GM19239 (cell line): ENCODE measurements at regions not wholly inside any gene's neighbourhood (a gene's known extent, or its start where the extent isn't known, plus 50 kb on each side); places are given as distances from the start of the nearest gene placed in this dataset.

ENCODE experiments used
- DNase-seq: peaks from one replicate; pipeline ENCODE4 v3.0.0; 2011; ENCODE audit warnings: low spot score; ENCODE audit not compliant: insufficient read length
- FAIRE-seq: peaks from 2 replicates; lab custom pipeline; 2011; peaks lifted over from hg19 to GRCh38; lab: Jason Lieb, UNC

DNA sequence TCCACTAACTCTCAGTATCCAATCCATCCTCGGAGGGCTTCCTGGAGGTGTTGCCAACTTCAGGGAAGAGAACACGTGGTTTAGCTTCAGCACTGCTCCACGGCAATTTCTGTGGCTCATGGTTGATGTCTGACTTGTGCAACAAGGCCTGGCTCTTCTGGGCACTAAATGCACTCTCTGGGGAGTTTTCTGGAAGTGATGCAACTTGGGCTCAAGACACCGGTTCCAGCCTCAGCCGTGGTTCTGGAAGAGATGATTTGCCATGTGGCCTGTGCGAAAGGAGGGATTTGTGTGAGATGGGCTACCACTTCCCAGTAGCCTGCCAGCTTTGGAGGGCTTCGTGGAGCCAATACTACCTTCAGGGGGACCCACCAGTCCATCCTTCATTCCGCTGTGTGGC is 118.6 kb upstream of the RTL1 start:
- DNase-seq (no peak), FAIRE-seq (no peak)

DNA sequence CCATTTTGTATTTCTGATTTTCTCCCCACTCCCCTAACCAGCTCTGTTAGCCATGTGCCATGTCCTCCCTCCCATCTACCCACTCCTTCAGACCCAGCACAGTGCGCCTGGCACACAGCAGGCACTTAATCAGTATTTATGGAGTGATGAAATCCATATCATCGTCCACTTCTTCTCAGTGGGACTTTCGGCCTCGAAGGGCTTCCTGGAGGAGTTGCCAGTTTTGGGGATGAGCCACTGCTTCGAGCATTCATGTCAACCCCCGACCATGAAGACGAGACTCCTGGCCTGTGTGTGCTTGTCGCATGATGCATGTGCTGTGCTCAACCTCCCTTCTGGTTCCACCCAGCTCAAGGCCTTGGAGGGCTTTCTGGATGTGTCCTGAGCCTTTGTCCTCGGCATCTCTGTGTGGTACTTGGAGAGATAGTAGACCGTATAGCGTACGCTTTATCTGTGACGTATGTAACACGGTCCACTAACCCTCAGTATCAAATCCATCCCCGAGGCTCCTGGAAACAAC is 119.5 kb upstream of the RTL1 start:
- DNase-seq (no peak), FAIRE-seq (no peak)

DNA sequence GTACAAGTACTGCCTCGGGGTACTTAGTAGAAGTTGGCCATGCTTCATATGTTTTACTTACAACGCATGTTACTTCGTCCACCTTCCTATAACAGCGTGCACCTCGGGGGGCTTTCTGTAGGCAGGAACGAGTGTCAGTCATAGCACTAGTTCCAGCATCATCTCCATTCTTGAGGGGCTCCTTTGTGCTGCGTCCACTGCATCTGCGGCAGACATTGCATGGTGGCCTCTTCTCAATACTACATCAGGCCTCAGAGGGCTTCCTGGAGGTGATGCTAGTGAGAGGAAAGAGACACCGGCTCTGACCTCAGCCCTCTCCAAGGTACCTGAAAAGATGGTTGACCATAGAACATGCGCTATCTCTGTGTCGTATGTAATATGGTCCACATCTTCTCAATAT is 121.2 kb upstream of the RTL1 start:
- FAIRE-seq (no peak), DNase-seq (no peak)

- FAIRE-seq (no peak), DNase-seq (no peak)
Measured at GRCh38 chr14:101025131-101025530, 121.6 kb upstream of the RTL1 start.

DNA sequence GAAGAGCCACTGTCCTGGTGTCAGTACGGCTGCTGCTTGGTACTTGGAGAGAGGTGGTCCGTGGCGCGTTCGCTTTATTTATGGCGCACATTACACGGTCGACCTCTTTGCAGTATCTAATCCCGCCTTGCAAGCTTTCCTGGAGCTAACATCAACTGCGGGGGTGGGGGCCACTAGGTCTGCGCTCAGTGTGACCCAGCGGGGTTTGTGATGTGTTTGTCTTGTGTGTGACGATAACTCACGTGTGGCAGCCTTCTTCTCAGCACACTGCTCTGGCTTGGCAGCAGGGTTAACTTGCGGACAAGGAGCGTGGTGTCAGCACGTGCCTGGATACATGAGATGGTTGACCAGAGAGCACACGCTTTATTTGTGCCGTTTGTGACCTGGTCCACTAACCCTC is 122.2 kb upstream of the RTL1 start:
- FAIRE-seq (no peak), DNase-seq (no peak)

- FAIRE-seq = no peak
- DNase-seq = no peak
Measured at GRCh38 chr14:101026341-101026740, 122.8 kb upstream of the RTL1 start.

- FAIRE-seq (no peak), DNase-seq (no peak)
Measured at GRCh38 chr14:101027291-101027690, 123.8 kb upstream of the RTL1 start.

- no peak for FAIRE-seq
- no peak for DNase-seq
Measured at GRCh38 chr14:101027966-101028365, 124.4 kb upstream of the RTL1 start.

DNA sequence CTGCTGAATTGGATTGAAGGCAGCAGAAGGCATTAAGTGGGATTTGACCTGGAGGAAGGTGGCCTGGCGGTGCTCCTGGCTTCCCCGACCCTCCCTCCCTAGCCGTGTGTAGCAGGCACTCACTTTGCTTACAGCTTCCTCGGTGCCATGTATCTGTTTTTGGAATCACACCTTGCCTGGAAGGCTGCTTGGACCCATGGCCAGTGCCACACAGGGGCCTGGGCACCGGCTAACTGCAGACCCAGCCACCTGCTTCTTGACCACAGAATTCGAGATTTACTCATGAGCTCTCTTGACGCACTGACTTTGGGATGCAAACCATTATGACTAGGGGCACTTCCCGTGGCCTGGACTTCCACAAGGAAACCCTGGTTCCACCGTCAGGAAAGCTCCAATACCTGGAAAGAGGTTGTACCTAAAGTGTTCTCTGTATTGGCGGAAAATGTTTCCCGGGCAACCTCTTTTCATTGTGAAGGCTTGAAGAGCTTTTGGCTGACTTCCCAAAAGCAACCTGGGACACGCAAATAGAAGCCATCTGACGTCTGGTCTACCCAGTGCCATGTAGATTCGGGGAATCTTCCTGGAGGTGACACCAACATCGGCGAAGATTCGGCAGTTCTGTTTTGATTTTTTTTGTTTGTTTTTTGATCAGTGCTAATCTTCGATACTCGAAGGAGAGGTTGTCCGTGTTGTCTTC is 125.6 kb upstream of the RTL1 start:
- DNase-seq = no peak
- no peak for FAIRE-seq

GRCh38 chr14:101029668-101030290 is 126.3 kb upstream of the RTL1 start:
- FAIRE-seq (no peak), DNase-seq (no peak)

DNA sequence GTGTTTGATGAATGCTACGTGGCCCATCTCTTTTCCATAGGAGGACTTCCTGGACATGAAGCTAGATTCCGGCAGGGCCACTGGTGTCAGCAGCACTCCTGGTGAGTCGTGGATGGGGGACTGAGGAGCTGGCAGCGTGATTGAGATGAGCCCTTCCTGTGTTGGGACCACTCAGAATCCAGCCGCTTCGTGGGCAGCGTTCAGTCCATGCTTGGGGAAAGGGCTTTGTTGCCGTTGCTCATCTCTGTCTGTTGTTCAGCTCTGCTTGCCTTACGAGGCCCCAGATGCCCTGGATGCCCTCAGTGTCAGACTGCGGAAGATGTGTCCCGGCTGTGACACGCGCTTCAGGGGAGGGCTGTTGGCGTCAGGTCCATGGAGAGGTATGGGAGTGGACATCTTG is 127.1 kb upstream of the RTL1 start:
- no peak for FAIRE-seq
- DNase-seq = no peak

DNA sequence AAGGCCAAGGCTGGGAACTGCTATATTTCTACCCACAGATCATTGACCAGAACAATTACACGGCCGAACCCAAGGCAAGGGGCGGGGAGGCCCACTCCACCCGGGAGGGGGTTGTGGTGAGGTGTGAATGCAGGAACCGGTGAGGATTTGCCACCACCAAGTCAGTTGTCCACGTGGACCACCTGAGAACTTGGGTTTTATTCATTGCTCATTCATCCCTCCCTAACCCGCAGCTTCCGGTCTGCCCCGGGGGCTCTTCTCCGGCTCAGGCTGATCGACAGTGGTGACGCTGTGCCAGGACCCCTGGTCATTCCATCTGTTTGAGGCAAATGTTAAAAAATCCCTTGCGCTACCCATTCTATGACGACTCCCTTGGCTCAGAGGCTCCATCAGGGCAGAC is 127.7 kb upstream of the RTL1 start:
- FAIRE-seq (no peak), DNase-seq (no peak)

DNA sequence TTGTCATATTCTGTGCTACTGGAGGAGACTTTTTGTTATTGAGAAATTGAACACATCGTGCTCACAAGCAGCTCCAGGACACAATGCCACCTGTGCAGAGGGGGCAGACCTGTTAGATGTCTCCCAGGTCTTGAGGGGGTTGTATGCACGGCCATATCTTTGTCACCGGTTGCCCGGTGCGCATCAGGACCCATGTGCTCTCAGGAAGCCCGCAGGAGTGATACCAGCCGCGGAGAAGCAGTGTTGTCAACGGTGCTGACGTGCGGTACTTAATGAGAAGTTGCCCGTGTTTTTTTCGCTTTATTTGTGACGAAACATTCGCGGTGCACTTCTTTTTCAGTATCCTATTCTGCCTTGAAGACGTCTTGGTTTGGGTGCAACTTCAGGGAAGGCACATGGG is 128.2 kb upstream of the RTL1 start:
- no peak for FAIRE-seq

GRCh38 chr14:101032433-101032832 is 128.9 kb upstream of the RTL1 start:
- FAIRE-seq (no peak), DNase-seq (no peak)

More for the DNA sequence above, 128.2 kb upstream of the RTL1 start:
- no peak for DNase-seq

GRCh38 chr14:101033006-101033405 is 129.5 kb upstream of the RTL1 start:
- FAIRE-seq = no peak
- DNase-seq = no peak

DNA sequence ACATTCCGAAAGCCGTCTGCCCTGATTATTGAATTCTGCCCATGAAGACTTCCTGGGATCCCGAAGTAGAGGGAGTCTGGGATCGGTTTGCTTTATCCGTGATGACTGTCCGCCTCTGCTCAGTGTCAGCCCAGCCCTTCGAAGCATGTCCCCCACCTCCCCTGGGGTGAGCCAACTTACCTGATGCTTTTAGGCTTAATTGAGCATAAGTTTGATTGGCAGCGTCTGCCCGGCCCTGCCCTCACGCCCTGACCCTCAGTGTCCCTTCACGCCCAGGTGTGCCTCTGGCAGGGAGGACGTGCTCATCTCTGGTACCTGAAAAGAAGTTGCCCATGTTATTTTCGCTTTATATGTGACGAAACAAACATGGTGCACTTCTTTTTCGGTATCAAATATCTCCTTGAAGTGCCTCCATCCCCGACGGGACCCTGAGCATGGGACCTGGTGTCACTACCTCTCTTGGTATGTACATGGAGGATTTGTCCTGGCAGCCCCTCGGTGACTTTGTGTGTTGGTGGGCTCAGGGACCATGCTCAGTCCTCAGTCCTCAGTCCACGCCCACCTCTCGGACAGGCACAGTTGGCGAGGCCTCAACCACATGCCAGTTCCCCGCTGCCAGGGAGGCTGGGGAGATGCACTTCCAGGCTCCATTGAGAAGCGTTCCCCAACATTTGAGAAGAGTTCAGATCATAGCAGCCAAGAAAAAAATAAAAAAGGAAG is 130.1 kb upstream of the RTL1 start:
- FAIRE-seq = no peak

GRCh38 chr14:101034986-101035385 is 131.5 kb upstream of the RTL1 start:
- FAIRE-seq = no peak

More for the DNA sequence above, 130.1 kb upstream of the RTL1 start:
- no peak for DNase-seq

GRCh38 chr14:101035466-101036225 is 132.1 kb upstream of the RTL1 start:
- FAIRE-seq (no peak), DNase-seq (no peak)

More at GRCh38 chr14:101034986-101035385, 131.5 kb upstream of the RTL1 start:
- no peak for DNase-seq

GRCh38 chr14:101037021-101037817 is 133.7 kb upstream of the RTL1 start:
- FAIRE-seq (no peak), DNase-seq (no peak)
